OCI-LY7 (cell line): ENCODE measurements at regions not wholly inside any gene's neighbourhood (a gene's known extent, or its start where the extent isn't known, plus 50 kb on each side); places are given as distances from the start of the nearest gene placed in this dataset.

Experiments
- BruUV-seq: library from RNA; stranded (reverse); fragments of 400-500 nt; replicated peaks from 2 replicates; lab custom pipeline; 2021; lab: Mats Ljungman, UMichigan
- CTCF ChIA-PET: fragments of 300-600 bp; sonication (Branson Sonifier 250); formaldehyde crosslinking; loops from one replicate; lab custom pipeline; 2022; ENCODE audit warnings: antibody characterized with exemption; ENCODE audit not compliant: unreplicated experiment; lab: Charles Lee
- POLR2A ChIA-PET: fragments of 300-600 bp; sonication (Branson Sonifier 250); formaldehyde crosslinking; loops from one replicate; lab custom pipeline; 2022; ENCODE audit warnings: antibody characterized with exemption; lab: Charles Lee
- DNase-seq: peaks from one replicate; pipeline ENCODE4 v3.0.0-alpha.2; 2015; ENCODE audit warnings: low spot score
- H2AFZ ChIP-seq: fragments of 200-600 bp; sonication (generic), shearing (Covaris generic); 2 replicates; pipeline ENCODE4 v1.6.1; 2014; ENCODE audit warnings: mild to moderate bottlenecking, antibody characterized with exemption, low read length, moderate library complexity
- H3K27ac ChIP-seq: fragments of 200-600 bp; sonication (generic); 2 replicates; pipeline ENCODE4 v1.5.1; 2014; ENCODE audit warnings: mixed run types, low read depth, mild to moderate bottlenecking, moderate library complexity, low read length, inconsistent platforms; ENCODE audit not compliant: poor library complexity, severe bottlenecking
- H3K36me3 ChIP-seq: fragments of 200-600 bp; sonication (generic); 2 replicates; pipeline ENCODE4 v1.6.1; 2014; ENCODE audit warnings: mild to moderate bottlenecking, antibody characterized with exemption, low read length, moderate library complexity, mixed read lengths; ENCODE audit not compliant: insufficient read depth
- H3K4me1 ChIP-seq: fragments of 200-600 bp; sonication (generic); 2 replicates; pipeline ENCODE4 v1.5.1; 2014; ENCODE audit warnings: mild to moderate bottlenecking, low read length; ENCODE audit not compliant: insufficient read depth, poor library complexity, severe bottlenecking
- H3K4me2 ChIP-seq: fragments of 200-600 bp; sonication (generic); 2 replicates; pipeline ENCODE4 v1.6.1; 2014; ENCODE audit warnings: mild to moderate bottlenecking, low read length
- H3K4me3 ChIP-seq: fragments of 200-600 bp; sonication (generic); 2 replicates; pipeline ENCODE4 v1.5.1; 2014; ENCODE audit warnings: mild to moderate bottlenecking, low read depth, low read length; ENCODE audit not compliant: poor library complexity, severe bottlenecking
- H3K79me2 ChIP-seq: fragments of 200-600 bp; sonication (generic); 2 replicates; pipeline ENCODE4 v1.6.1; 2016; ENCODE audit warnings: low read depth, mild to moderate bottlenecking, low read length, moderate library complexity, mixed read lengths; ENCODE audit not compliant: insufficient read depth
- H3K9me2 ChIP-seq: fragments of 200-600 bp; sonication (generic); 2 replicates; pipeline ENCODE4 v1.6.1; 2016; ENCODE audit warnings: mild to moderate bottlenecking, low read length, mixed read lengths; ENCODE audit not compliant: insufficient read depth
- H3K9me3 ChIP-seq: fragments of 200-600 bp; sonication (generic); 2 replicates; pipeline ENCODE4 v1.6.1; 2014; ENCODE audit warnings: mild to moderate bottlenecking, mixed run types, low read length, mixed read lengths
- H4K20me1 ChIP-seq: fragments of 200-600 bp; sonication (generic); 2 replicates; pipeline ENCODE4 v1.6.1; 2014; ENCODE audit warnings: mild to moderate bottlenecking, antibody characterized with exemption, low read length, moderate library complexity, mixed read lengths; ENCODE audit not compliant: insufficient read depth
- EZH2phosphoT487 ChIP-seq: fragments of 200-600 bp; sonication (generic); IDR thresholded peaks from 2 replicates; pipeline ENCODE4 v1.6.1; 2018; ENCODE audit warnings: low read depth, borderline replicate concordance, mild to moderate bottlenecking, mixed run types, antibody characterized with exemption, low read length, moderate library complexity, mixed read lengths
- intact Hi-C: fragments of 100-400 bp; cut with micrococcal nuclease; formaldehyde crosslinking; loops from one replicate; pipeline ENCODE4 v1.10.0; 2022; ENCODE audit not compliant: unreplicated experiment
- TF ChIP-seq, protein P1 (sequence below): fragments of 200-600 bp; sonication (generic); conservative IDR thresholded peaks from 2 replicates; pipeline ENCODE4 v1.5.1; 2014; ENCODE audit warnings: mild to moderate bottlenecking, antibody characterized with exemption, low read length, moderate library complexity, mixed read lengths

DNA sequence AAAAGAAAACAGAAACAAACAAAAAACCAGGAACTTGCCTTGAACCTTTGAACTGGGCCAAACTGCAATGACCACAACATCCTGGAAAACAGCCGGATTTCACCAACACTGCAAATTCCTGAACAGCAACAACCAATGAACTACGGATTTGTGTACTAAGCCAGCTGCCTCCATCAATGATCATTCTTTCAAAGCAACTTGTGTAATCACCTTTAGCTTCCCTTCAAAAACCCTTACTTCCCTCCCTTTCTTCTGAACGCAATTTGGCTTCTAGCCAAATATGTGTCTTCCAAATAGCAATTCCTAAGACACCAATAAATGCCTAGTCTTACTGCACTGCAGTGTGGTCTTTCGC is 98.5 kb upstream of the FAM47C start:
- DNase-seq = no peak
- Histone ChIP-seq H3K9me3 (no peaks in the 10 kb centered on the region), H3K79me2 (no peaks in the 10 kb centered on the region), H3K36me3 (no peaks in the 10 kb centered on the region), H4K20me1 (no peaks in the 10 kb centered on the region), H3K4me2 (no peak overlapping the region), H3K4me1 (no peaks in the 10 kb centered on the region), H3K27ac (no peak overlapping the region), H3K9me2 (no peaks in the 10 kb centered on the region), H3K4me3 (no peak overlapping the region), H2AFZ (no peak overlapping the region)
- TF ChIP-seq, protein P1, sequence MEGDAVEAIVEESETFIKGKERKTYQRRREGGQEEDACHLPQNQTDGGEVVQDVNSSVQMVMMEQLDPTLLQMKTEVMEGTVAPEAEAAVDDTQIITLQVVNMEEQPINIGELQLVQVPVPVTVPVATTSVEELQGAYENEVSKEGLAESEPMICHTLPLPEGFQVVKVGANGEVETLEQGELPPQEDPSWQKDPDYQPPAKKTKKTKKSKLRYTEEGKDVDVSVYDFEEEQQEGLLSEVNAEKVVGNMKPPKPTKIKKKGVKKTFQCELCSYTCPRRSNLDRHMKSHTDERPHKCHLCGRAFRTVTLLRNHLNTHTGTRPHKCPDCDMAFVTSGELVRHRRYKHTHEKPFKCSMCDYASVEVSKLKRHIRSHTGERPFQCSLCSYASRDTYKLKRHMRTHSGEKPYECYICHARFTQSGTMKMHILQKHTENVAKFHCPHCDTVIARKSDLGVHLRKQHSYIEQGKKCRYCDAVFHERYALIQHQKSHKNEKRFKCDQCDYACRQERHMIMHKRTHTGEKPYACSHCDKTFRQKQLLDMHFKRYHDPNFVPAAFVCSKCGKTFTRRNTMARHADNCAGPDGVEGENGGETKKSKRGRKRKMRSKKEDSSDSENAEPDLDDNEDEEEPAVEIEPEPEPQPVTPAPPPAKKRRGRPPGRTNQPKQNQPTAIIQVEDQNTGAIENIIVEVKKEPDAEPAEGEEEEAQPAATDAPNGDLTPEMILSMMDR = no peak
- TF ChIP-seq EZH2phosphoT487 = no peak
- no TSS peak for BruUV-seq
- CTCF ChIA-PET = no interaction called here
- POLR2A ChIA-PET = no interaction called here
- intact Hi-C loops = no loop called here

DNA sequence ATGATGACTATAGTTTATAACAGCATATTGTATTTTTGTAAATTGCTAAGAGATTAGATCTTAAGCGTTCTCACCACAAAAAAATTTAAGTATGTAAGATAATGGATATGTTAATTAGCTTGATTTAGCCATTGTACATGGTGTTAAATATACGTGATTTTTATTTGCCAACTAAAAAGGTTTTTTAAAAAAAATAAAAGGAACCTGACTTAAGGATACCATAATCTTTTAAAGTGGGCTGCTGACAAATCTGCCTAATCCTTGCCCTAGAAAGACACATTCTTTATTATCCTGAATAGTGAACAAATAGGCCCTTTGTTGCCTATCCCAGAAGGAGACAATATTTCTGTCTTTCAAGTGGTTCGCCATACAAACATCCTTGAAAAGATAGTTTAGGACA is 94.6 kb upstream of the FAM47C start:
- no TSS peak for BruUV-seq
- H3K27ac ChIP-seq = no peak overlapping the region
- no peak overlapping the region for H3K4me3 ChIP-seq
- no peak overlapping the region for H2AFZ ChIP-seq
- TF ChIP-seq, protein P1 = no peak
- no peak for TF ChIP-seq EZH2phosphoT487
- no peaks in the 10 kb centered on the region for H3K79me2 ChIP-seq
- no peak overlapping the region for H3K4me2 ChIP-seq
- intact Hi-C loops = no loop called here
- H4K20me1 ChIP-seq = no peaks in the 10 kb centered on the region
- ChIA-PET POLR2A (no interaction called here), CTCF (no interaction called here)
- H3K36me3 ChIP-seq = no peaks in the 10 kb centered on the region
- no peaks in the 10 kb centered on the region for H3K9me3 ChIP-seq
- no peak for DNase-seq
- H3K4me1 ChIP-seq = no peaks in the 10 kb centered on the region
- H3K9me2 ChIP-seq = no peaks in the 10 kb centered on the region

DNA sequence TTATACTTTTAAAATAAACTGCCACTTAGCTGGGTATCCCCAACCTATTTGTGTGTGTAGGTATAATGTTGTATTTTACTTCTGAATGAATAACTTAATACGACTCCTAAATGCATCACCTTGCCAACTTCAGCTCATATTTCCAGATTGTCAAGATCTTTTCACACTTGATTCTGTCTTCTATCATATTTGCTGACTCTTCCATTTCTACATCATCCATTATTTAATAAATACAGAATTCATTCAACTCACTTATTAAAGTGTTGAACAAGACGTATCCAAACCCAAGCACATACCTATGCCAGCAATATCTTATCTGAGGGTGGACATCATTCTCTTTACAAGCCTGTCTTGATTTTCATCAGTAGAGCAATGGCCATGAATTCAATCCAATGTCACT is 91.2 kb upstream of the FAM47C start:
- no peaks in the 10 kb centered on the region for H3K9me2 ChIP-seq
- H2AFZ ChIP-seq = no peak overlapping the region
- no peaks in the 10 kb centered on the region for H3K36me3 ChIP-seq
- no peak for DNase-seq
- no TSS peak for BruUV-seq
- intact Hi-C loops = no loop called here
- no peaks in the 10 kb centered on the region for H3K4me1 ChIP-seq
- H3K4me3 ChIP-seq = no peak overlapping the region
- H4K20me1 ChIP-seq = no peaks in the 10 kb centered on the region
- ChIA-PET CTCF (no interaction called here), POLR2A (no interaction called here)
- no peaks in the 10 kb centered on the region for H3K79me2 ChIP-seq
- no peak overlapping the region for H3K27ac ChIP-seq
- H3K9me3 ChIP-seq = no peaks in the 10 kb centered on the region
- H3K4me2 ChIP-seq = no peak overlapping the region
- no peak for TF ChIP-seq EZH2phosphoT487
- TF ChIP-seq, protein P1 = no peak
